ENCODE measurements at regions not wholly inside any gene's neighbourhood (a gene's known extent, or its start where the extent isn't known, plus 50 kb on each side); places are given as distances from the start of the nearest gene placed in this dataset.

GRCh38 chr19:5285311-5285710, 55.3 kb downstream of the PTPRS start:
- Histone ChIP-seq H3K27me3 (replicated peaks in 1 of 4; ENCODE audit: control insufficient read depth in 3 of 4, extremely low read depth in 1 of 4, insufficient read depth in 3 of 4, low read length in 3 of 4) (no peaks in the 10 kb centered on the region; a peak in 1 of 7 replicates), H2AFZ (ENCODE audit: low read length) (no peak overlapping the region), H3K4me3 (ENCODE audit: extremely low read depth in 1 of 4, insufficient read depth in 2 of 4, low read depth in 3 of 4, low read length in 4 of 4) (no peak overlapping the region), H3K14ac (ENCODE audit: insufficient read length) (no peak overlapping the region), H2BK15ac (ENCODE audit: low read length) (no peak overlapping the region), H2BK120ac (replicated peaks; ENCODE audit: low read depth, low read length) (no peak overlapping the region), H4K20me1 (replicated peaks in 1 of 2; ENCODE audit: control insufficient read depth in 1 of 2, insufficient read depth in 2 of 2, low read length in 2 of 2) (peaks cover 23 to 46% of the 10 kb centered on the region in 2 experiments), H2BK12ac (ENCODE audit: low read depth, low read length) (no peak overlapping the region), H3K56ac (replicated peaks; ENCODE audit: insufficient read length, low read depth, low read length) (no peak overlapping the region), H3K4me2 (ENCODE audit: insufficient read depth in 1 of 2, low read depth in 2 of 2, low read length in 2 of 2) (no peak overlapping the region), H3K27ac (ENCODE audit: low read depth, low read length) (no peak overlapping the region), H3K4me1 (replicated peaks in 1 of 4; ENCODE audit: control insufficient read depth in 3 of 4, insufficient read depth in 4 of 4, low read length in 3 of 4) (0 out of 7 replicates have a peak, but pooled peaks cover 0 to under 1% (median 0%) of the 10 kb centered on the region in 4 experiments), H3K36me3 (ENCODE audit: control insufficient read depth in 2 of 4, insufficient read depth in 4 of 4, low read length in 3 of 4) (peaks cover 2 to 17% (median 6%) of the 10 kb centered on the region in 4 experiments; a peak in 5 of 8 replicates), H3K9me3 (ENCODE audit: insufficient read depth in 2 of 2, low read depth in 1 of 2, low read length in 1 of 2) (no peaks in the 10 kb centered on the region), H3K23me2 (ENCODE audit: low read depth, low read length) (no peaks in the 10 kb centered on the region), H2BK20ac (ENCODE audit: low read length) (no peak overlapping the region), H3K23ac (ENCODE audit: insufficient read length) (no peak overlapping the region), H3K79me2 (ENCODE audit: control insufficient read depth in 1 of 2, insufficient read depth in 2 of 2, low read length in 2 of 2) (peaks cover 3 to 41% of the 10 kb centered on the region in 2 experiments; a peak in 3 of 4 replicates), H4K5ac (ENCODE audit: insufficient read length, low read depth, low read length) (no peak overlapping the region), H3K9ac (replicated peaks in 1 of 4; ENCODE audit: extremely low read depth in 1 of 4, low read depth in 3 of 4, low read length in 3 of 4) (no peak overlapping the region), H4K8ac (ENCODE audit: extremely low read depth, insufficient read depth, low read length) (no peak overlapping the region), H3K79me1 (ENCODE audit: low read depth, low read length) (peaks cover 26% of the 10 kb centered on the region), H3K18ac (ENCODE audit: extremely low read depth, low read length) (no peak overlapping the region), H3K4ac (replicated peaks; ENCODE audit: insufficient read length, low read depth, low read length) (no peak overlapping the region), H2BK5ac (ENCODE audit: low read depth, low read length) (no peak overlapping the region), H4K91ac (replicated peaks; ENCODE audit: insufficient read length, low read length) (no peak overlapping the region), H2AK5ac (ENCODE audit: low read depth, low read length) (no peak overlapping the region)
- POLR2A ChIA-PET (ENCODE audit: partially characterized antibody), result no interaction called here
- CTCF ChIA-PET (ENCODE audit: partially characterized antibody), result no interaction called here
- 94% methylated on average over 6 of the region's 6 CpGs; no CpG with 5 or more reads in 1 of the 2 experiments for WGBS, 2 experiments (ENCODE audit: extremely low coverage in 1 of 2, insufficient coverage in 1 of 2, insufficient read length in 1 of 2, insufficient replicate concordance in 2 of 2, low coverage in 1 of 2, low lambda C conversion rate in 2 of 2, missing lambda C conversion rate in 1 of 2)
- FAIRE-seq, result no peak
- DNase-seq (ENCODE audit: low read depth in 1 of 2, low spot score in 2 of 2), result no peak
- TF ChIP-seq, protein P1, sequence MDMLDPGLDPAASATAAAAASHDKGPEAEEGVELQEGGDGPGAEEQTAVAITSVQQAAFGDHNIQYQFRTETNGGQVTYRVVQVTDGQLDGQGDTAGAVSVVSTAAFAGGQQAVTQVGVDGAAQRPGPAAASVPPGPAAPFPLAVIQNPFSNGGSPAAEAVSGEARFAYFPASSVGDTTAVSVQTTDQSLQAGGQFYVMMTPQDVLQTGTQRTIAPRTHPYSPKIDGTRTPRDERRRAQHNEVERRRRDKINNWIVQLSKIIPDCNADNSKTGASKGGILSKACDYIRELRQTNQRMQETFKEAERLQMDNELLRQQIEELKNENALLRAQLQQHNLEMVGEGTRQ (IDR thresholded peaks at IDR 0.05; ENCODE audit: low read length), result no peak
- TF ChIP-seq HDAC2 (IDR thresholded peaks at IDR 0.05; ENCODE audit: borderline replicate concordance in 1 of 2, low read depth in 2 of 2, low read length in 2 of 2), result no peak
- TF ChIP-seq NANOG (IDR thresholded peaks at IDR 0.05; ENCODE audit: insufficient read depth, low read depth, low read length, poor library complexity, severe bottlenecking), result no peak
- TF ChIP-seq TAF7 (optimal IDR thresholded peaks at IDR 0.05; ENCODE audit: borderline replicate concordance, low read depth, low read length), result no peak
- no peak for TF ChIP-seq CHD2 (IDR thresholded peaks at IDR 0.05; ENCODE audit: low read length)
- TF ChIP-seq SAP30 (IDR thresholded peaks at IDR 0.05; ENCODE audit: insufficient read depth, insufficient replicate concordance, low read length), result no peak
- TF ChIP-seq EGR1 (IDR thresholded peaks at IDR 0.05; ENCODE audit: borderline replicate concordance, low read depth, low read length), result no peak
- TF ChIP-seq HDAC6 (IDR thresholded peaks at IDR 0.05; ENCODE audit: low read depth, low read length), result no peak
- no peak for TF ChIP-seq SRF (IDR thresholded peaks at IDR 0.05; ENCODE audit: low read depth, low read length)
- no peak for TF ChIP-seq SIX5 (IDR thresholded peaks at IDR 0.05; ENCODE audit: low read depth, low read length)
- no peak for TF ChIP-seq SP2 (IDR thresholded peaks at IDR 0.05; ENCODE audit: low read length)
- no peak for TF ChIP-seq KDM5A (IDR thresholded peaks at IDR 0.05; ENCODE audit: low read length)
- TF ChIP-seq, protein P2, sequence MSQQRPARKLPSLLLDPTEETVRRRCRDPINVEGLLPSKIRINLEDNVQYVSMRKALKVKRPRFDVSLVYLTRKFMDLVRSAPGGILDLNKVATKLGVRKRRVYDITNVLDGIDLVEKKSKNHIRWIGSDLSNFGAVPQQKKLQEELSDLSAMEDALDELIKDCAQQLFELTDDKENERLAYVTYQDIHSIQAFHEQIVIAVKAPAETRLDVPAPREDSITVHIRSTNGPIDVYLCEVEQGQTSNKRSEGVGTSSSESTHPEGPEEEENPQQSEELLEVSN (IDR thresholded peaks at IDR 0.05), result no peak

Data from H1 (cell line).